MM.1S (cell line): ENCODE measurements at regions not wholly inside any gene's neighbourhood (a gene's known extent, or its start where the extent isn't known, plus 50 kb on each side); places are given as distances from the start of the nearest gene placed in this dataset.

Experiments used
- CTCF ChIP-seq: fragments of 300-600 bp; sonication (generic); IDR thresholded peaks from 2 replicates; pipeline ENCODE4 v1.5.1; 2016; ENCODE audit warnings: antibody characterized with exemption, low read length, mixed read lengths
- EZH2 ChIP-seq: fragments of 300-600 bp; sonication (generic); optimal IDR thresholded peaks from 2 replicates; pipeline ENCODE3; 2017; ENCODE audit warnings: low read depth, mild to moderate bottlenecking, antibody characterized with exemption, low read length, mixed read lengths
- EZH2phosphoT487 ChIP-seq: fragments of 300-600 bp; sonication (generic); IDR thresholded peaks from 2 replicates; pipeline ENCODE4 v1.6.1; 2018; ENCODE audit warnings: antibody characterized with exemption, low read length

GRCh38 chr15:56530157-56530556, 65.2 kb upstream of the MNS1 start:
- TF ChIP-seq CTCF (no peak), EZH2phosphoT487 (no peak), EZH2 (no peak)
